Parathyroid adenoma (tissue), 2 donors: ENCODE measurements at regions not wholly inside any gene's neighbourhood (a gene's known extent, or its start where the extent isn't known, plus 50 kb on each side); places are given as distances from the start of the nearest gene placed in this dataset.

Experiments used
- H2AFZ ChIP-seq: fragments of 300-600 bp; sonication (generic); one replicate; pipeline ENCODE4 v1.7.0; 2017; ENCODE audit warnings: antibody characterized with exemption, mild to moderate bottlenecking
- H3K27ac ChIP-seq: fragments of 300-600 bp; sonication (generic); one replicate; pipeline ENCODE4 v1.7.0; 2017
- H3K27me3 ChIP-seq: fragments of 300-600 bp; sonication (generic); one replicate; pipeline ENCODE4 v1.7.0; 2017; ENCODE audit warnings: low read length; ENCODE audit not compliant: control insufficient read depth, insufficient read depth
- H3K36me3 ChIP-seq: fragments of 300-600 bp; sonication (generic); one replicate; pipeline ENCODE4 v1.7.0; 2017; ENCODE audit warnings: low read length; ENCODE audit not compliant: control insufficient read depth, insufficient read depth
- H3K4me1 ChIP-seq: fragments of 300-600 bp; sonication (generic); one replicate; pipeline ENCODE4 v1.7.0; 2017; ENCODE audit warnings: control low read depth
- H3K4me2 ChIP-seq: fragments of 300-600 bp; sonication (generic); one replicate; pipeline ENCODE4 v1.7.0; 2017; ENCODE audit warnings: low read length
- H3K4me3 ChIP-seq: fragments of 300-600 bp; sonication (generic); one replicate; pipeline ENCODE4 v1.7.0; 2017; ENCODE audit warnings: low read depth, low read length
- H3K79me2 ChIP-seq: fragments of 300-600 bp; sonication (generic); one replicate; pipeline ENCODE4 v1.7.0; 2017; ENCODE audit warnings: control low read depth
- H3K9ac ChIP-seq: fragments of 300-600 bp; sonication (generic); one replicate; pipeline ENCODE4 v1.7.0; 2017; ENCODE audit warnings: mild to moderate bottlenecking
- H3K9me3 ChIP-seq: fragments of 300-600 bp; sonication (generic); one replicate; pipeline ENCODE4 v1.7.0; 2017; ENCODE audit warnings: low read length; ENCODE audit not compliant: control insufficient read depth
- TF ChIP-seq, protein P1 (sequence below): fragments of 300-600 bp; sonication (generic); IDR thresholded peaks from one replicate; pipeline ENCODE4 v1.7.0; 2017; ENCODE audit warnings: antibody characterized with exemption, mild to moderate bottlenecking
- donor health status: primary hyperparathyroidism.

DNA sequence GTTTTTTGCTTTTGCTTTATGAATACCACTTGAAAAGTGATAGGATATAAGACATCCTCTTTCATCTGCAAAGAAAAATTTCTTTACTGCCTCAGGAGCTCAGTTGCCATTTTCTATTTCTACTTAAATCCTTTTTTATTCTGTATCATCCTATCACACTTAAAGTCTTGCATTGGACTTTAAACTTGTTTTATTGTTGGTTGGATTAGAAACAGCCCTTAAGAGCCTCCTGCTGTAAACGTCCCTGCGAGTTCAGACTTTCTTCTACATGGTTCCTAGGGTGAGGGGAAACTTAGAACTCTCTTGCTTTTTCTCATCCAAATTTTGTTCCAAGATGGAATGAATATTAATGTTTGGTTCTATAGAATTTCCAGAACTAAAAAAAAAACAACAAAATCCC, 234.3 kb downstream of the JRKL start:
- no peaks in the 10 kb centered on the region for H3K4me1 ChIP-seq
- no peak overlapping the region for H2AFZ ChIP-seq
- H3K4me2 ChIP-seq, result no peak overlapping the region
- H3K36me3 ChIP-seq, result no peaks in the 10 kb centered on the region
- TF ChIP-seq, protein P1, sequence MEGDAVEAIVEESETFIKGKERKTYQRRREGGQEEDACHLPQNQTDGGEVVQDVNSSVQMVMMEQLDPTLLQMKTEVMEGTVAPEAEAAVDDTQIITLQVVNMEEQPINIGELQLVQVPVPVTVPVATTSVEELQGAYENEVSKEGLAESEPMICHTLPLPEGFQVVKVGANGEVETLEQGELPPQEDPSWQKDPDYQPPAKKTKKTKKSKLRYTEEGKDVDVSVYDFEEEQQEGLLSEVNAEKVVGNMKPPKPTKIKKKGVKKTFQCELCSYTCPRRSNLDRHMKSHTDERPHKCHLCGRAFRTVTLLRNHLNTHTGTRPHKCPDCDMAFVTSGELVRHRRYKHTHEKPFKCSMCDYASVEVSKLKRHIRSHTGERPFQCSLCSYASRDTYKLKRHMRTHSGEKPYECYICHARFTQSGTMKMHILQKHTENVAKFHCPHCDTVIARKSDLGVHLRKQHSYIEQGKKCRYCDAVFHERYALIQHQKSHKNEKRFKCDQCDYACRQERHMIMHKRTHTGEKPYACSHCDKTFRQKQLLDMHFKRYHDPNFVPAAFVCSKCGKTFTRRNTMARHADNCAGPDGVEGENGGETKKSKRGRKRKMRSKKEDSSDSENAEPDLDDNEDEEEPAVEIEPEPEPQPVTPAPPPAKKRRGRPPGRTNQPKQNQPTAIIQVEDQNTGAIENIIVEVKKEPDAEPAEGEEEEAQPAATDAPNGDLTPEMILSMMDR, result no peak
- H3K27me3 ChIP-seq, result no peaks in the 10 kb centered on the region
- no peaks in the 10 kb centered on the region for H3K79me2 ChIP-seq
- H3K27ac ChIP-seq, result no peak overlapping the region
- H3K4me3 ChIP-seq, result no peak overlapping the region
- no peak overlapping the region for H3K9ac ChIP-seq
- H3K9me3 ChIP-seq, result no peaks in the 10 kb centered on the region

DNA sequence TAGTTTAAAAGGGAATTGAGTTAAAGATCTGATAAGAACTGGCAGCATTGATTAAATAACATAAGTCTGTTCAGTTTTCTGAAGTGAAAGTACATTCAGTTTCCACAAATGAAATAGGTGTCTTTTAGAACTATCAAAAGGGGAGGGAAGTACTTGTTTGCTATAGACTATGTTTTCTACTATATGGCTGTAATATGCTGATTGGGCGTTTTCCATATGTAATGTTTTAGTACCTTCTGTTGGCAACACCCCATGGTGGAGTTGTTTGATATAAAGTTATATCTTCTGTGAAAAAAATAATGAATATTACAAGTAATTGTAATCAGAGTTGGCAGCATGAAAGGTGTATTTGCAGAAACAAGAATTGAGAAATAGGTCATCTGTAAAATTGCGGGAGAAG, 237.6 kb downstream of the JRKL start:
- Histone ChIP-seq H3K4me1 (no peaks in the 10 kb centered on the region), H3K79me2 (no peaks in the 10 kb centered on the region), H3K36me3 (no peaks in the 10 kb centered on the region), H3K4me2 (no peak overlapping the region), H3K9ac (no peak overlapping the region), H3K27me3 (no peaks in the 10 kb centered on the region), H3K4me3 (no peak overlapping the region), H3K9me3 (no peaks in the 10 kb centered on the region), H3K27ac (no peak overlapping the region), H2AFZ (no peak overlapping the region)
- TF ChIP-seq, protein P1, result no peak

DNA sequence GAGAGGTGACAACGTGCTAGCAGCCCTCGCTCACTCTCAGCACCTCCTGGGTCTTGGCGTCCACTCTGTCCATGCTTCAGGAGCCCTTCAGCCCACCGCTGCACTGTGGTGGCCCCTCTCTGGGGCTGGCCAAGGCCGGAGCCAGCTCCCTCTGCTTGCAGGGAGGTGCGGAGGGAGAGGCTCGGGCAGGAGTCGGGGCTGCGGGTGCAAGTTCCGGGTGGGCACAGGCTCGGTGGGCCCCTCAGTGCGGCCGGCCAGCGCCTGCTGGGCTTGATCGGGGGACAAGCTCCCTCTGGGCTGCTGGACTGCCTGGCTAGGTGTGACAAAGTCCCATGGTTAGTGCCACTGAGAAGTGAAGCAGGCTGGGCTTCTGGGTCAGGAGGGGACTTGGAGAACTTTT, 245.8 kb downstream of the JRKL start:
- TF ChIP-seq, protein P1, result no peak
- no peaks in the 10 kb centered on the region for H3K79me2 ChIP-seq
- no peaks in the 10 kb centered on the region for H3K9me3 ChIP-seq
- no peak overlapping the region for H3K27ac ChIP-seq
- H3K36me3 ChIP-seq, result no peaks in the 10 kb centered on the region
- no peaks in the 10 kb centered on the region for H3K27me3 ChIP-seq
- no peak overlapping the region for H3K4me2 ChIP-seq
- no peaks in the 10 kb centered on the region for H3K4me1 ChIP-seq
- H2AFZ ChIP-seq, result no peak overlapping the region
- no peak overlapping the region for H3K4me3 ChIP-seq
- no peak overlapping the region for H3K9ac ChIP-seq

DNA sequence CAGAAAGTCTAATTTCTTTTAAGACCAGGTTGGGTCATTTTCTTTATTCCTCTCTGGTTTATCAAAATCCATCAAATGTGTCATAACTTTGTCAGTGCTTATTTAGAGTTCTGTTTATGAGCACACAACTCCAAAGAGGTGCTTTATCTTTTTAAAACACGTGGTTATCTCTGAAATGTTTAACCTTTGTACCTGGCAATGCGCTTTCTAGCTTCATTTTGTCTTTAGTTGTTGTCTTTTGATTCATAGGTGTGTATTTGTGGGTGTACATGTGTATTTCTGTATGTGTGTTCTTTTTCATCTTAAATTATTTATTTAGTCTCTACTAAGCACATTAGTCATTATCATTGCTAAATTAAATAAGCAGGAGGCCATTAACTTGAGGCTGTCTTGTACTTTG, 251.4 kb downstream of the JRKL start:
- H3K9ac ChIP-seq, result no peak overlapping the region
- TF ChIP-seq, protein P1, result no peak
- H3K4me2 ChIP-seq, result no peak overlapping the region
- no peaks in the 10 kb centered on the region for H3K9me3 ChIP-seq
- no peaks in the 10 kb centered on the region for H3K4me1 ChIP-seq
- no peaks in the 10 kb centered on the region for H3K36me3 ChIP-seq
- H3K79me2 ChIP-seq, result no peaks in the 10 kb centered on the region
- H3K4me3 ChIP-seq, result no peak overlapping the region
- H3K27me3 ChIP-seq, result no peaks in the 10 kb centered on the region
- H3K27ac ChIP-seq, result no peak overlapping the region
- no peak overlapping the region for H2AFZ ChIP-seq

DNA sequence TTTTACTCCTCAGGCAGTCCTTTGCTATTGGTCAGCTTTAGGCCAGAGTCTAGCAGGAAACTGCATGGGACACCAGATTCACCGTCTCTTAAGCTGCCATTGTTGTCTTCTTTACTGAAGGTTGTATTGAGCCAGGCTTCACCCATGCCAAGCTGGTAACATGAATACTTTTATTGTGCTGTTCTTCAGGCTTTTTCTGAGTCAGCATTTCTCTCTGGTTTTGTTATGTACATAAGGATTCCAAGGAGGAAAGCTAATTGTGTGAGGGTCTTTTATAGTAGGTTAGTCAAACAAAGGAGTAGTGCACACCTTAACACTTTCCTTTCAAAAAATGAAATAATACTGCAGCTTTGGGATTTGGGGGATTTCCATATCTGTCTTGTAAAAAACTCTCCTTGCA, 252.8 kb downstream of the JRKL start:
- Histone ChIP-seq H3K36me3 (no peaks in the 10 kb centered on the region), H2AFZ (no peak overlapping the region), H3K79me2 (no peaks in the 10 kb centered on the region), H3K9me3 (no peaks in the 10 kb centered on the region), H3K4me1 (no peaks in the 10 kb centered on the region), H3K4me2 (no peak overlapping the region), H3K27me3 (no peaks in the 10 kb centered on the region), H3K27ac (no peak overlapping the region), H3K9ac (no peak overlapping the region), H3K4me3 (no peak overlapping the region)
- TF ChIP-seq, protein P1, result no peak
